ENCODE measurements at regions not wholly inside any gene's neighbourhood (a gene's known extent, or its start where the extent isn't known, plus 50 kb on each side); places are given as distances from the start of the nearest gene placed in this dataset.

DNA sequence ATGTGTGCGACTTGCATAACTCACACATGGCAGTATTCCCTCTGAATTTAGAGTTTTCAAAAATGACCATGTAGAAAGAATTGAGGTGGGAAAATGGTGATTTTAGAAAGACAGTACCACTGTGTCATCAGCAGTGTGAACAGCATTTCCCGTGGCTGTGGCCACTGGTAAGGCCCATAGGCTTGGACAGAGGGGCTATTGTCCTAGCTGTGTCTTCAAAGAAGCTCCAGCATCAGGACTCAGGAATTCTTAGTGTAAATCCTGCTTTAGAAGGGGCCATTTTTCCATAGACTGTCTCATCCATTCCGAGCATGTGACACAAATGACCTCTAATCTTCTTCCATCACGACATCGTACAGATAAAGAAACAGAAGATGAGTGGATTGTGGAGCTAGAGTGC, 119.3 kb upstream of the BACE2 start:
- Histone ChIP-seq H4K8ac (ENCODE audit: low read depth in 2 of 2, low read length in 2 of 2) (no peak overlapping the region), H4K91ac (ENCODE audit: insufficient read depth, low read depth, low read length) (no peak overlapping the region), H3K9me1 (ENCODE audit: insufficient read depth, low read length) (no peaks in the 10 kb centered on the region), H2AFZ (replicated peaks; ENCODE audit: low read length, poor library complexity) (no peak overlapping the region), H4K20me1 (ENCODE audit: insufficient read depth, low read length) (no peaks in the 10 kb centered on the region), H3K14ac (replicated peaks; ENCODE audit: low read depth, low read length) (no peak overlapping the region), H2AK5ac (ENCODE audit: low read depth, low read length) (no peak overlapping the region), H4K5ac (ENCODE audit: low read depth, low read length) (no peak overlapping the region), H3K79me1 (ENCODE audit: low read depth in 1 of 2, low read length in 2 of 2) (no peaks in the 10 kb centered on the region), H3K4ac (ENCODE audit: low read depth, low read length) (no peak overlapping the region), H3K9ac (ENCODE audit: low read depth, low read length) (no peak overlapping the region), H3K4me2 (ENCODE audit: low read depth, low read length) (no peak overlapping the region), H3K4me3 (ENCODE audit: insufficient read depth, low read depth, low read length) (no peak overlapping the region), H2AK9ac (replicated peaks; ENCODE audit: low read depth, low read length, poor library complexity) (no peak overlapping the region), H3K4me1 (ENCODE audit: control insufficient read depth, insufficient read depth, low read length) (no peaks in the 10 kb centered on the region), H3K56ac (ENCODE audit: extremely low read depth, insufficient read depth, low read length) (no peak overlapping the region), H2BK5ac (ENCODE audit: low read depth, low read length, poor library complexity, severe bottlenecking) (no peak overlapping the region), H3K18ac (ENCODE audit: low read depth, low read length) (no peak overlapping the region), H2BK120ac (ENCODE audit: low read depth, low read length) (no peak overlapping the region), H3K36me3 (ENCODE audit: control insufficient read depth, insufficient read depth, low read length) (no peaks in the 10 kb centered on the region), H3K27me3 (ENCODE audit: control insufficient read depth, insufficient read depth, low read length) (no peaks in the 10 kb centered on the region), H3K23ac (ENCODE audit: low read depth, low read length) (no peak overlapping the region), H3K27ac (ENCODE audit: insufficient read depth, low read length) (no peak overlapping the region), H2BK20ac (ENCODE audit: low read depth, low read length) (no peak overlapping the region), H3K9me3 (ENCODE audit: control insufficient read depth, insufficient read depth, low read length) (peaks cover 22% of the 10 kb centered on the region), H2BK15ac (ENCODE audit: low read depth, low read length) (no peak overlapping the region)
- CTCF ChIA-PET: no interaction called here
- DNase-seq: no peak
- POLR2A ChIA-PET (ENCODE audit: unreplicated experiment): no interaction called here
- 17% methylated on average over 1 of the region's 5 CpGs; no CpG with 5 or more reads in 1 of the 2 experiments for WGBS, 2 experiments (ENCODE audit: extremely low coverage in 2 of 2, insufficient read length in 1 of 2)
- in situ Hi-C loops (cut with MboI; ENCODE audit: low sequenced_read_pairs): no loop called here
- dilution Hi-C loops (cut with HindIII; ENCODE audit: low sequenced_read_pairs, unreplicated experiment): no loop called here
- intact Hi-C loops (cut with micrococcal nuclease): no loop called here
- ATAC-seq (ENCODE audit: low read depth): no peak
- no peak for TF ChIP-seq NFE2L2 (IDR thresholded peaks at IDR 0.05; ENCODE audit: low read depth, low read length)
- no peak for TF ChIP-seq FOS (IDR thresholded peaks at IDR 0.05; ENCODE audit: low read depth, low read length)
- TF ChIP-seq, protein P1, sequence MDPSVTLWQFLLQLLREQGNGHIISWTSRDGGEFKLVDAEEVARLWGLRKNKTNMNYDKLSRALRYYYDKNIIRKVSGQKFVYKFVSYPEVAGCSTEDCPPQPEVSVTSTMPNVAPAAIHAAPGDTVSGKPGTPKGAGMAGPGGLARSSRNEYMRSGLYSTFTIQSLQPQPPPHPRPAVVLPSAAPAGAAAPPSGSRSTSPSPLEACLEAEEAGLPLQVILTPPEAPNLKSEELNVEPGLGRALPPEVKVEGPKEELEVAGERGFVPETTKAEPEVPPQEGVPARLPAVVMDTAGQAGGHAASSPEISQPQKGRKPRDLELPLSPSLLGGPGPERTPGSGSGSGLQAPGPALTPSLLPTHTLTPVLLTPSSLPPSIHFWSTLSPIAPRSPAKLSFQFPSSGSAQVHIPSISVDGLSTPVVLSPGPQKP (IDR thresholded peaks at IDR 0.05; ENCODE audit: borderline replicate concordance, low read depth, low read length): no peak
- no peak for TF ChIP-seq BHLHE40 (IDR thresholded peaks at IDR 0.05; ENCODE audit: low read depth, low read length)
- no peak for TF ChIP-seq MAFK (IDR thresholded peaks at IDR 0.05; ENCODE audit: low read depth, low read length)
- no peak for TF ChIP-seq MXI1 (IDR thresholded peaks at IDR 0.05; ENCODE audit: borderline replicate concordance, low read depth, low read length)
- no peak for TF ChIP-seq RCOR1 (IDR thresholded peaks at IDR 0.05; ENCODE audit: insufficient replicate concordance, low read length)
- TF ChIP-seq RFX5 (IDR thresholded peaks at IDR 0.05; ENCODE audit: low read depth, low read length): no peak
- no TSS peak for BruUV-seq (replicated peaks)
